SK-N-SH (cell line): ENCODE measurements at regions not wholly inside any gene's neighbourhood (a gene's known extent, or its start where the extent isn't known, plus 50 kb on each side); places are given as distances from the start of the nearest gene placed in this dataset.
"Not testable (repeated sequence)": the region's sequence is repeated elsewhere in the genome, so short reads cannot be mapped to it uniquely, and the experiment has no call there.

ENCODE experiments used
- CTCF ChIA-PET: fragments of 300-600, 350-600 bp; formaldehyde crosslinking; extraction: SDS; loops from one replicate; lab custom pipeline; 2021; lab: Yijun Ruan, JAX
- POLR2A ChIA-PET: fragments of 350-600 bp; sonication (Branson Sonifier 250); formaldehyde crosslinking; extraction: SDS; loops from one replicate; lab custom pipeline; 2020; ENCODE audit warnings: antibody characterized with exemption, inconsistent platforms; lab: Yijun Ruan, JAX
- DNase-seq: peaks from one replicate; pipeline ENCODE4 v3.0.0; 2012
- H2AFZ ChIP-seq: fragments of 200-600 bp; sonication (generic); 2 replicates; pipeline ENCODE4 v1.8.1; 2016; ENCODE audit warnings: antibody characterized with exemption, mild to moderate bottlenecking, low read depth
- H3F3A ChIP-seq: fragments of 200-600 bp; sonication (generic); replicated peaks from 2 replicates; pipeline ENCODE3; 2016; ENCODE audit warnings: antibody characterized with exemption, mild to moderate bottlenecking; ENCODE audit not compliant: insufficient read depth
- H3K27ac ChIP-seq, 2 experiments: fragments of 200-500 bp in 1 of 2; fragments of 200-600 bp in 1 of 2; sonication (Bioruptor generic) in 1 of 2; sonication (generic), shearing (Covaris generic) in 1 of 2; 2 replicates each; pipeline versions ENCODE4 v1.5.1 to v1.6.1; 2014 to 2016; ENCODE audit warnings: low read depth in 2 of 2, inconsistent platforms in 1 of 2, low read length in 1 of 2, mild to moderate bottlenecking in 1 of 2, mixed read lengths in 1 of 2
- H3K27me3 ChIP-seq: fragments of 200-600 bp; sonication (generic), shearing (Covaris generic); 2 replicates; pipeline ENCODE4 v1.6.1; 2016; ENCODE audit warnings: mixed run types; ENCODE audit not compliant: insufficient read depth
- H3K36me3 ChIP-seq, 2 experiments: fragments of 200-500 bp in 1 of 2; fragments of 200-600 bp in 1 of 2; sonication (Bioruptor generic) in 1 of 2; sonication (generic) in 1 of 2; replicated peaks in 1 of 2; 2 replicates each; pipeline versions ENCODE3 to v1.5.1; 2014 to 2016; ENCODE audit warnings: low read length in 1 of 2, mild to moderate bottlenecking in 1 of 2; ENCODE audit not compliant: insufficient read depth in 2 of 2, control insufficient read depth in 1 of 2
- H3K4me1 ChIP-seq, 2 experiments: fragments of 200-500 bp in 1 of 2; fragments of 200-600 bp in 1 of 2; sonication (Bioruptor generic) in 1 of 2; sonication (generic), shearing (Covaris generic) in 1 of 2; 2 replicates each; pipeline versions ENCODE4 v1.5.1 to v1.6.1; 2014 to 2016; ENCODE audit warnings: low read depth in 1 of 2, low read length in 1 of 2, mixed run types in 1 of 2; ENCODE audit not compliant: insufficient read depth in 2 of 2, control insufficient read depth in 1 of 2
- H3K4me2 ChIP-seq: fragments of 200-600 bp; sonication (generic), shearing (Covaris generic); 2 replicates; pipeline ENCODE4 v1.6.1; 2017; ENCODE audit warnings: mixed run types
- H3K4me3 ChIP-seq, 2 experiments: fragments of 200-500 bp in 1 of 2; fragments of 200-600 bp in 1 of 2; sonication (Bioruptor generic) in 1 of 2; sonication (generic), shearing (Covaris generic) in 1 of 2; 2 replicates each; pipeline versions ENCODE4 v1.5.1 to v1.8.1; 2014 to 2016; ENCODE audit warnings: low read depth in 2 of 2, inconsistent platforms in 1 of 2, low read length in 1 of 2, mild to moderate bottlenecking in 1 of 2, mixed read lengths in 1 of 2, moderate library complexity in 1 of 2
- H3K79me2 ChIP-seq: fragments of 200-600 bp; sonication (generic); 2 replicates; pipeline ENCODE4 v1.8.1; 2017; ENCODE audit warnings: mild to moderate bottlenecking; ENCODE audit not compliant: insufficient read depth
- H3K9ac ChIP-seq: fragments of 200-600 bp; sonication (generic); 2 replicates; pipeline ENCODE4 v1.6.1; 2017; ENCODE audit warnings: mixed run types
- H3K9me2 ChIP-seq: fragments of 200-600 bp; sonication (generic); 2 replicates; pipeline ENCODE4 v1.6.1; 2017; ENCODE audit warnings: mixed run types
- H3K9me3 ChIP-seq: fragments of 200-600 bp; sonication (generic); 2 replicates; pipeline ENCODE4 v1.6.1; 2017; ENCODE audit warnings: mixed run types, mild to moderate bottlenecking, moderate library complexity
- H4K20me1 ChIP-seq: fragments of 200-600 bp; sonication (generic); 2 replicates; pipeline ENCODE4 v1.6.1; 2017; ENCODE audit warnings: mild to moderate bottlenecking, mixed run types; ENCODE audit not compliant: insufficient read depth
- ELF1 ChIP-seq: IDR thresholded peaks from 2 replicates; pipeline ENCODE4 v1.4.0; 2012
- EP300 ChIP-seq, 2 experiments: IDR thresholded peaks; 2 replicates each; pipeline versions ENCODE4 v1.4.0 to v1.6.1; 2012; ENCODE audit warnings: borderline replicate concordance in 1 of 2, low read depth in 1 of 2, low read length in 1 of 2
- EZH2phosphoT487 ChIP-seq: fragments of 200-600 bp; sonication (generic); IDR thresholded peaks from 2 replicates; pipeline ENCODE4 v1.6.1; 2017; ENCODE audit warnings: low read depth, mixed run types, mild to moderate bottlenecking, antibody characterized with exemption, moderate library complexity, borderline replicate concordance
- FOSL2 ChIP-seq: IDR thresholded peaks from 2 replicates; pipeline ENCODE4 v1.4.0; 2012; ENCODE audit warnings: low read depth, mild to moderate bottlenecking, moderate library complexity, borderline replicate concordance
- GABPA ChIP-seq: IDR thresholded peaks from 2 replicates; pipeline ENCODE4 v1.4.0; 2012; ENCODE audit warnings: low read depth, mild to moderate bottlenecking
- MEF2A ChIP-seq: IDR thresholded peaks from 2 replicates; pipeline ENCODE4 v1.4.0; 2012; ENCODE audit warnings: low read depth, borderline replicate concordance
- MXI1 ChIP-seq: IDR thresholded peaks from 2 replicates; pipeline ENCODE4 v1.6.1; 2012; ENCODE audit warnings: mild to moderate bottlenecking, low read depth, low read length, improper control_type of control experiment
- RCOR1 ChIP-seq: fragments of 150-350 bp; IDR thresholded peaks from 2 replicates; pipeline ENCODE4 v1.6.1; 2017; ENCODE audit warnings: antibody characterized with exemption, low read length
- RFX5 ChIP-seq: IDR thresholded peaks from 2 replicates; pipeline ENCODE4 v1.6.1; 2012; ENCODE audit warnings: mild to moderate bottlenecking, improper control_type of control experiment, low read length
- SMC3 ChIP-seq: IDR thresholded peaks from 2 replicates; pipeline ENCODE4 v1.6.1; 2012; ENCODE audit warnings: low read depth, low read length, improper control_type of control experiment
- TEAD4 ChIP-seq: IDR thresholded peaks from 2 replicates; pipeline ENCODE4 v1.4.0; 2012; ENCODE audit warnings: mild to moderate bottlenecking, borderline replicate concordance; ENCODE audit not compliant: insufficient read depth
- WGBS: methylation state at CpG from one replicate; pipeline ENCODE4 v1.1.6; 2017; ENCODE audit warnings: low lambda C conversion rate; 5-methylcytosine and 5-hydroxymethylcytosine counted together
- TF ChIP-seq, protein P1 (sequence below): IDR thresholded peaks from 2 replicates; pipeline ENCODE4; 2012
- TF ChIP-seq, protein P2 (sequence below): IDR thresholded peaks from 2 replicates; pipeline ENCODE4 v1.4.0; 2012; ENCODE audit warnings: low read depth, borderline replicate concordance
- TF ChIP-seq, protein P3 (sequence below): fragments of 150-350 bp; IDR thresholded peaks from 2 replicates; pipeline ENCODE4 v1.6.1; 2017; ENCODE audit warnings: antibody characterized with exemption, low read length, low read depth, borderline replicate concordance
- TF ChIP-seq, protein P4 (sequence below): fragments of 150-350 bp; IDR thresholded peaks from 2 replicates; pipeline ENCODE4 v1.6.1; 2016; ENCODE audit warnings: mild to moderate bottlenecking, low read depth, low read length
- TF ChIP-seq, protein P5 (sequence below): IDR thresholded peaks from 2 replicates; pipeline ENCODE4 v1.4.0; 2012; ENCODE audit warnings: low read depth

DNA sequence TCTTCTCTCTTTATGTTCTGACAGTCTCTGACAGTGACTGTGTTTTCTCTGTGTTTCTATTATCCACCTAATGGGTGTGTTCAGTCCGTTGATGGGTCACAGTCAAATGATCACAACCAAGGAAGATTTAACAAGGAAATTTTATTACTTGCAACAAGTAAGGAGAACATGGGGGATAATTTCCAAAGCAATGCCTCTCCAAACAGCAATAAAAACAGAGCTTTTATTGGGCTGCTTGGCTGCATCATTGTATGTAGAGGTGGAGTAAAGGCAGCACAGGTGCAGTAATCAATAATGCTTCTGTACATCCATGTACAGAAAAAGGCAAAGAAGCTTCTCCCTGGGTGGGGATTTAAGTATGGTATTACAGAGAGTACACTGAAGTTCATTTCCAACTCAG, 1525.6 kb downstream of the REEP3 start:
- no peaks in the 10 kb centered on the region for H3K36me3 ChIP-seq
- no peak overlapping the region for H3K4me3 ChIP-seq
- no peaks in the 10 kb centered on the region for H3K27me3 ChIP-seq
- H2AFZ ChIP-seq: no peak overlapping the region
- H3K9ac ChIP-seq: no peak overlapping the region
- H3K27ac ChIP-seq: no peak overlapping the region
- no peaks in the 10 kb centered on the region for H4K20me1 ChIP-seq
- no peak overlapping the region for H3K4me2 ChIP-seq
- POLR2A ChIA-PET: no interaction called here
- no peaks in the 10 kb centered on the region for H3K4me1 ChIP-seq
- TF ChIP-seq, protein P1, sequence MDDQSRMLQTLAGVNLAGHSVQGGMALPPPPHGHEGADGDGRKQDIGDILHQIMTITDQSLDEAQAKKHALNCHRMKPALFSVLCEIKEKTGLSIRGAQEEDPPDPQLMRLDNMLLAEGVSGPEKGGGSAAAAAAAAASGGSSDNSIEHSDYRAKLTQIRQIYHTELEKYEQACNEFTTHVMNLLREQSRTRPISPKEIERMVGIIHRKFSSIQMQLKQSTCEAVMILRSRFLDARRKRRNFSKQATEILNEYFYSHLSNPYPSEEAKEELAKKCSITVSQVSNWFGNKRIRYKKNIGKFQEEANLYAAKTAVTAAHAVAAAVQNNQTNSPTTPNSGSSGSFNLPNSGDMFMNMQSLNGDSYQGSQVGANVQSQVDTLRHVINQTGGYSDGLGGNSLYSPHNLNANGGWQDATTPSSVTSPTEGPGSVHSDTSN: no peak
- TF ChIP-seq, protein P2, sequence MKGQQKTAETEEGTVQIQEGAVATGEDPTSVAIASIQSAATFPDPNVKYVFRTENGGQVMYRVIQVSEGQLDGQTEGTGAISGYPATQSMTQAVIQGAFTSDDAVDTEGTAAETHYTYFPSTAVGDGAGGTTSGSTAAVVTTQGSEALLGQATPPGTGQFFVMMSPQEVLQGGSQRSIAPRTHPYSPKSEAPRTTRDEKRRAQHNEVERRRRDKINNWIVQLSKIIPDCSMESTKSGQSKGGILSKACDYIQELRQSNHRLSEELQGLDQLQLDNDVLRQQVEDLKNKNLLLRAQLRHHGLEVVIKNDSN: no peak
- no peak for TF ChIP-seq TEAD4
- no peak for TF ChIP-seq MEF2A
- TF ChIP-seq EP300 (IDR thresholded peaks at IDR 0.05; ENCODE audit: borderline replicate concordance in 1 of 2, low read depth in 1 of 2, low read length in 1 of 2): no peak
- no peak for TF ChIP-seq MXI1
- TF ChIP-seq SMC3: no peak
- TF ChIP-seq, protein P3, sequence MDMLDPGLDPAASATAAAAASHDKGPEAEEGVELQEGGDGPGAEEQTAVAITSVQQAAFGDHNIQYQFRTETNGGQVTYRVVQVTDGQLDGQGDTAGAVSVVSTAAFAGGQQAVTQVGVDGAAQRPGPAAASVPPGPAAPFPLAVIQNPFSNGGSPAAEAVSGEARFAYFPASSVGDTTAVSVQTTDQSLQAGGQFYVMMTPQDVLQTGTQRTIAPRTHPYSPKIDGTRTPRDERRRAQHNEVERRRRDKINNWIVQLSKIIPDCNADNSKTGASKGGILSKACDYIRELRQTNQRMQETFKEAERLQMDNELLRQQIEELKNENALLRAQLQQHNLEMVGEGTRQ: no peak
- TF ChIP-seq, protein P4, sequence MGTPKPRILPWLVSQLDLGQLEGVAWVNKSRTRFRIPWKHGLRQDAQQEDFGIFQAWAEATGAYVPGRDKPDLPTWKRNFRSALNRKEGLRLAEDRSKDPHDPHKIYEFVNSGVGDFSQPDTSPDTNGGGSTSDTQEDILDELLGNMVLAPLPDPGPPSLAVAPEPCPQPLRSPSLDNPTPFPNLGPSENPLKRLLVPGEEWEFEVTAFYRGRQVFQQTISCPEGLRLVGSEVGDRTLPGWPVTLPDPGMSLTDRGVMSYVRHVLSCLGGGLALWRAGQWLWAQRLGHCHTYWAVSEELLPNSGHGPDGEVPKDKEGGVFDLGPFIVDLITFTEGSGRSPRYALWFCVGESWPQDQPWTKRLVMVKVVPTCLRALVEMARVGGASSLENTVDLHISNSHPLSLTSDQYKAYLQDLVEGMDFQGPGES: no peak
- TF ChIP-seq, protein P5, sequence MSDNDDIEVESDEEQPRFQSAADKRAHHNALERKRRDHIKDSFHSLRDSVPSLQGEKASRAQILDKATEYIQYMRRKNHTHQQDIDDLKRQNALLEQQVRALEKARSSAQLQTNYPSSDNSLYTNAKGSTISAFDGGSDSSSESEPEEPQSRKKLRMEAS: no peak
- no peak for TF ChIP-seq RCOR1
- TF ChIP-seq GABPA: no peak
- no peak for TF ChIP-seq EZH2phosphoT487
- TF ChIP-seq FOSL2: no peak
- no peak for TF ChIP-seq ELF1
- no peak for TF ChIP-seq RFX5
- TF ChIP-seq, all 33 proteins: peak for 0
- H3K79me2 ChIP-seq: no peaks in the 10 kb centered on the region
- DNase-seq: no peak
- H3F3A ChIP-seq: no peaks in the 10 kb centered on the region
- 7% methylated on average over 1 of the region's 1 CpG for WGBS
- H3K9me3 ChIP-seq: no peaks in the 10 kb centered on the region
- no peaks in the 10 kb centered on the region for H3K9me2 ChIP-seq
- CTCF ChIA-PET: no interaction called here

DNA sequence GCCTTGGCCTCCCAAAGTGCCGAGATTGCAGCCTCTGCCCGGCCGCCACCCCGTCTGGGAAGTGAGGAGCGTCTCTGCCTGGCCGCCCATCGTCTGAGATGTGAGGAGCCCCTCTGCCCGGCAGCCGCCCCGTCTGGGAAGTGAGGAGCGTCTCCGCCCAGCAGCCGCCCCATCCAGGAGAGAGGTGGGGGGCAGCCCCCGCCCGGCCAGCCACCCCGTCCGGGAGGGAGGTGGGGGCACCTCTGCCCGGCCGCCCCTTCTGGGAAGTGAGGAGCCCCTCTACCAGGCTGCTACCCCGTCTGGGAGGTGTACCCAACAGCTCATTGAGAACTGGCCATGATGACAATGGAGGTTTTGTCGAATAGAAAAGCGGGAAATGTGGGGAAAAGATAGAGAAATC, 1530.9 kb downstream of the REEP3 start:
- H3K9me2 ChIP-seq, H3K9me3 ChIP-seq, H3K4me3 ChIP-seq, H3K27ac ChIP-seq, H3K4me2 ChIP-seq, DNase-seq, H3K79me2 ChIP-seq, H3K4me1 ChIP-seq, H3K27me3 ChIP-seq, H3F3A ChIP-seq, H3K36me3 ChIP-seq, CTCF ChIA-PET, H2AFZ ChIP-seq, H4K20me1 ChIP-seq, H3K9ac ChIP-seq, POLR2A ChIA-PET: not testable (repeated sequence)
- WGBS: 62% methylated on average over 9 of the region's 22 CpGs

DNA sequence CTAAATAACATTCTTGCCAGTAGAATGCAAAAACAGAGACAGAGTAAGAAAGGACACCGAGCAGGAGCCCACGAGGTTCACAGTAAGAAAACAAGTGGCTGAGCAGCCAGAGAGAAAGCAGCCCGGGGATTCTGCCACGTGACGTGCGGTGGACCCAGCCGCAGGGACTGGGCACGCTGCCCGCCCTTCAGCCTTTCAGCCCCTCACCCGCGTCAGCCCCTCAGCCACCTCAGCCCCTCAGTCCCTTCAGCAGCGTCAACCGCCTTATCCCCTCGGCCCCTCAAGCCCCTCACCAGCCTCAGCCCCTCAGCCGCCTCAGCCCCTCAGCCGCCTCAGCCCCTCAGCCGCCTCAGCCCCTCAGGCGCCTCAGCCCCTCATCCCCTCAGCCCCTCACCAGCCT, 1532.2 kb downstream of the REEP3 start:
- H3K79me2 ChIP-seq, H2AFZ ChIP-seq, H3K9me2 ChIP-seq, H3K27ac ChIP-seq, H3F3A ChIP-seq, H3K9ac ChIP-seq, H3K4me1 ChIP-seq, H3K27me3 ChIP-seq, H3K4me3 ChIP-seq, POLR2A ChIA-PET, DNase-seq, CTCF ChIA-PET, H3K36me3 ChIP-seq, H3K9me3 ChIP-seq, H4K20me1 ChIP-seq, H3K4me2 ChIP-seq: not testable (repeated sequence)
- 45% methylated on average over 5 of the region's 18 CpGs for WGBS
